ENCODE measurements at regions not wholly inside any gene's neighbourhood (a gene's known extent, or its start where the extent isn't known, plus 50 kb on each side); places are given as distances from the start of the nearest gene placed in this dataset.

- no peaks in the 10 kb centered on the region for H4K20me1 ChIP-seq (ENCODE audit: insufficient read depth, low read length)
- no peaks in the 10 kb centered on the region for H3K9me3 ChIP-seq (ENCODE audit: low read length)
- in situ Hi-C loops (cut with HindIII; ENCODE audit: extremely low pct_ligation_motif_present, low pct_unique_long_range_greater_than_20kb) = no loop called here
- intact Hi-C loops (cut with micrococcal nuclease; ENCODE audit: unreplicated experiment) = no loop called here
- 95% methylated on average over 8 of the region's 8 CpGs for WGBS (ENCODE audit: low lambda C conversion rate)
- no peak overlapping the region for H3K27ac ChIP-seq (ENCODE audit: extremely low read length, insufficient read depth, low read length)
- CTCF ChIA-PET (ENCODE audit: low intra/inter-chr PET ratio, low total read pairs) = no interaction called here
- H3K4me2 ChIP-seq (ENCODE audit: low read depth, low read length) = no peak overlapping the region
- H3K4me3 ChIP-seq (replicated peaks in 1 of 3; ENCODE audit: insufficient read depth in 1 of 3, low read depth in 2 of 3, low read length in 3 of 3) = no peak overlapping the region
- no peaks in the 10 kb centered on the region for H3K36me3 ChIP-seq (replicated peaks in 1 of 2; ENCODE audit: control insufficient read depth in 1 of 2, insufficient read depth in 2 of 2, low read length in 2 of 2)
- no peaks in the 10 kb centered on the region for H3K79me2 ChIP-seq (ENCODE audit: insufficient read depth, low read length)
- H3K4me1 ChIP-seq (ENCODE audit: insufficient read depth, low read length) = peaks cover 71% of the 10 kb centered on the region
- no peak overlapping the region for H3K9ac ChIP-seq (ENCODE audit: insufficient read depth, low read depth, low read length)
- H2AFZ ChIP-seq (ENCODE audit: low read length) = no peak overlapping the region
- TF ChIP-seq GABPB1 (CRISPR knock-in tag; IDR thresholded peaks at IDR 0.05) (no peak), TFDP2 (CRISPR knock-in tag; IDR thresholded peaks at IDR 0.05) (no peak), REPIN1 (CRISPR knock-in tag; IDR thresholded peaks at IDR 0.05; ENCODE audit: borderline replicate concordance, low read depth) (no peak), RBFOX2 (IDR thresholded peaks at IDR 0.05; ENCODE audit: low read depth, low read length) (no peak), TOPORS (CRISPR knock-in tag; IDR thresholded peaks at IDR 0.05) (no peak), REST (IDR thresholded peaks at IDR 0.05; ENCODE audit: borderline replicate concordance in 1 of 2, low read depth in 1 of 2, low read length in 2 of 2) (no peak), ZNF280B (CRISPR knock-in tag; IDR thresholded peaks at IDR 0.05; ENCODE audit: borderline replicate concordance) (no peak), GABPA (IDR thresholded peaks at IDR 0.05; ENCODE audit: low read depth, low read length) (no peak), GABPA (CRISPR knock-in tag; IDR thresholded peaks at IDR 0.05; ENCODE audit: low read depth) (no peak), NR3C1 (CRISPR knock-in tag; IDR thresholded peaks at IDR 0.05) (no peak), ZNF598 (CRISPR knock-in tag; IDR thresholded peaks at IDR 0.05; ENCODE audit: borderline replicate concordance) (no peak), ZBTB34 (CRISPR knock-in tag; IDR thresholded peaks at IDR 0.05) (no peak), ZNF343 (CRISPR knock-in tag; IDR thresholded peaks at IDR 0.05) (no peak), POLR2AphosphoS5 (IDR thresholded peaks at IDR 0.05; ENCODE audit: low read depth, low read length) (no peak), RELA (CRISPR knock-in tag; IDR thresholded peaks at IDR 0.05) (no peak), HNF4G (IDR thresholded peaks at IDR 0.05; ENCODE audit: borderline replicate concordance, low read depth, low read length) (no peak), HNF4G (CRISPR knock-in tag; IDR thresholded peaks at IDR 0.05; ENCODE audit: borderline replicate concordance, low read depth) (no peak), DDIT3 (CRISPR knock-in tag; IDR thresholded peaks at IDR 0.05) (no peak), ZNF549 (CRISPR knock-in tag; IDR thresholded peaks at IDR 0.05) (no peak)
- FAIRE-seq (peak; percentile 4), ATAC-seq (no peak), DNase-seq (ENCODE audit: low spot score) (no peak)
- no TSS peak for BruUV-seq (replicated peaks)
- H3K27me3 ChIP-seq (ENCODE audit: control insufficient read depth in 1 of 2, insufficient read depth in 2 of 2, low read length in 2 of 2) = no peaks in the 10 kb centered on the region
- POLR2A ChIA-PET = no interaction called here
Observed at GRCh38 chr5:173801006-173801405, 87.1 kb upstream of the CPEB4 start.

Measured in HepG2 (cell line).